Sigmoid colon (tissue), 6 donors: ENCODE measurements at regions not wholly inside any gene's neighbourhood (a gene's known extent, or its start where the extent isn't known, plus 50 kb on each side); places are given as distances from the start of the nearest gene placed in this dataset.

Experiments
- DNase-seq: peaks from one replicate; pipeline ENCODE4 v3.0.0-alpha.2; 2019
- H3K27ac ChIP-seq, 4 donors: fragments of 200-600 bp; sonication (generic); one replicate each; pipeline ENCODE4 v1.5.1; 2016 to 2019; ENCODE audit warnings: mild to moderate bottlenecking in 1 of 4
- H3K27me3 ChIP-seq, 3 donors: fragments of 200-600 bp; sonication (generic); one replicate each; pipeline ENCODE4 v1.5.1; 2019; ENCODE audit warnings: mild to moderate bottlenecking in 1 of 3
- H3K36me3 ChIP-seq, 4 donors: fragments of 200-600 bp; sonication (generic); one replicate each; pipeline ENCODE4 v1.5.1; 2016 to 2019
- H3K4me1 ChIP-seq, 4 donors: fragments of 200-600 bp; sonication (generic); one replicate each; pipeline ENCODE4 v1.5.1; 2017 to 2019
- H3K4me3 ChIP-seq, 4 donors: fragments of 200-600 bp; sonication (generic); one replicate each; pipeline ENCODE4 v1.5.1; 2017 to 2019; ENCODE audit warnings: mild to moderate bottlenecking in 2 of 4, moderate library complexity in 1 of 4
- H3K9me3 ChIP-seq, 4 donors: fragments of 200-600 bp in 3 of 4; sonication (generic) in 3 of 4; one replicate each; pipeline versions ENCODE4 v1.5.1 to v1.6.1; 2013 to 2019
- EP300 ChIP-seq, 4 donors: sonication (generic); formaldehyde crosslinking; IDR thresholded peaks; one replicate each; pipeline ENCODE4 v1.6.1; 2017; ENCODE audit warnings: antibody characterized with exemption in 4 of 4
- POLR2A ChIP-seq, 2 donors: fragments of 450-650 bp; IDR thresholded peaks; one replicate each; pipeline ENCODE4 v1.6.1; 2016; ENCODE audit warnings: antibody characterized with exemption in 2 of 2, mild to moderate bottlenecking in 2 of 2, moderate library complexity in 2 of 2
- POLR2AphosphoS5 ChIP-seq, 4 donors: sonication (generic); formaldehyde crosslinking; IDR thresholded peaks; one replicate each; pipeline ENCODE4 v1.6.1; 2017; ENCODE audit warnings: antibody characterized with exemption in 4 of 4
- WGBS, 2 donors: extraction: QIAGEN DNeasy Blood & Tissue Kit; methylation state at CpG; one replicate each; pipeline ENCODE4 v1.1.7; 2013; 5-methylcytosine and 5-hydroxymethylcytosine counted together
- intact Hi-C: fragments of 100-400 bp; cut with DNase I; formaldehyde crosslinking; loops from one replicate; pipeline ENCODE4 v1.15.1; 2023
- TF ChIP-seq, protein P1 (sequence below), 4 experiments: fragments of 450-650 bp in 3 of 4; fragments of 200-600 bp in 1 of 4; IDR thresholded peaks; one replicate each; pipeline ENCODE4 v1.5.1; 2016 to 2019; ENCODE audit warnings: antibody characterized with exemption in 4 of 4, mild to moderate bottlenecking in 3 of 4, moderate library complexity in 2 of 4
- donor health status: healthy with polysubstance abuse.
- donor health status: healthy.

DNA sequence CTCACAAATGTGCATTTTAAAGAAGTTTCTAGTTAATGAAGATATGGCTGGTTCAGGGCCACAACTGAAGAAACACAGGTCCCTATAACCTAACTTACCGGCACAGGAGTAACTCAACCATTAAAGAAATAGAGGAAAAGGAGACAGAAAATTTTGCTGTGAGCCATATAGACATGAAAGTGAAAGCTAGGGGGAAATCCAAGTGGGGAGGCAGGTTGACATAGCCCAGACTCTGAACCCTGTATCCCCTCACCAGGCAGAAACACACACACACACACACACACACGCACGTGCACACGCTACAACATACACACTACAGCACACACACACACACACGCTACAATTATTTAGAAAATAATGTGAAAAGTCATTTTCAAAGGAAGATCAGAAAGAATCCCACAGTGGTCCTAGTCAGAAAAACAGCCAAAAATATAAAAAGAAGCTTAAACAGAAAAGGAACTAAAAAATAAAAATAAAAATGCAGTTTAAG lies 856.4 kb upstream of the CDH6 start:
- intact Hi-C loops, result no loop called here
- no peak overlapping the region for H3K4me3 ChIP-seq
- no peaks in the 10 kb centered on the region for H3K27me3 ChIP-seq
- TF ChIP-seq, protein P1, sequence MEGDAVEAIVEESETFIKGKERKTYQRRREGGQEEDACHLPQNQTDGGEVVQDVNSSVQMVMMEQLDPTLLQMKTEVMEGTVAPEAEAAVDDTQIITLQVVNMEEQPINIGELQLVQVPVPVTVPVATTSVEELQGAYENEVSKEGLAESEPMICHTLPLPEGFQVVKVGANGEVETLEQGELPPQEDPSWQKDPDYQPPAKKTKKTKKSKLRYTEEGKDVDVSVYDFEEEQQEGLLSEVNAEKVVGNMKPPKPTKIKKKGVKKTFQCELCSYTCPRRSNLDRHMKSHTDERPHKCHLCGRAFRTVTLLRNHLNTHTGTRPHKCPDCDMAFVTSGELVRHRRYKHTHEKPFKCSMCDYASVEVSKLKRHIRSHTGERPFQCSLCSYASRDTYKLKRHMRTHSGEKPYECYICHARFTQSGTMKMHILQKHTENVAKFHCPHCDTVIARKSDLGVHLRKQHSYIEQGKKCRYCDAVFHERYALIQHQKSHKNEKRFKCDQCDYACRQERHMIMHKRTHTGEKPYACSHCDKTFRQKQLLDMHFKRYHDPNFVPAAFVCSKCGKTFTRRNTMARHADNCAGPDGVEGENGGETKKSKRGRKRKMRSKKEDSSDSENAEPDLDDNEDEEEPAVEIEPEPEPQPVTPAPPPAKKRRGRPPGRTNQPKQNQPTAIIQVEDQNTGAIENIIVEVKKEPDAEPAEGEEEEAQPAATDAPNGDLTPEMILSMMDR (IDR thresholded peaks at IDR 0.05), result no peak
- no peak for TF ChIP-seq POLR2AphosphoS5 (IDR thresholded peaks at IDR 0.05)
- no peak for TF ChIP-seq EP300 (IDR thresholded peaks at IDR 0.05)
- TF ChIP-seq POLR2A (IDR thresholded peaks at IDR 0.05), result no peak
- H3K36me3 ChIP-seq, result no peaks in the 10 kb centered on the region
- H3K27ac ChIP-seq, result no peak overlapping the region
- no peaks in the 10 kb centered on the region for H3K4me1 ChIP-seq
- no peak for DNase-seq
- no peaks in the 10 kb centered on the region for H3K9me3 ChIP-seq
- WGBS, 2 donors, result 84 to 89% methylated on average over 5 of the region's 5 CpGs

- TF ChIP-seq POLR2AphosphoS5 (IDR thresholded peaks at IDR 0.05) (no peak), POLR2A (IDR thresholded peaks at IDR 0.05) (no peak), EP300 (IDR thresholded peaks at IDR 0.05) (no peak)
- TF ChIP-seq, protein P1 (IDR thresholded peaks at IDR 0.05), result no peak
- DNase-seq, result no peak
- Histone ChIP-seq H3K36me3 (no peaks in the 10 kb centered on the region), H3K27ac (no peak overlapping the region), H3K4me3 (no peak overlapping the region), H3K27me3 (no peaks in the 10 kb centered on the region), H3K4me1 (no peaks in the 10 kb centered on the region), H3K9me3 (no peaks in the 10 kb centered on the region)
- intact Hi-C loops, result no loop called here
- WGBS, 2 donors, result 93 to 94% methylated on average over 2 of the region's 2 CpGs
Measured at GRCh38 chr5:30331534-30331933, 862.0 kb upstream of the CDH6 start.

- 89 to 94% methylated on average over 1 of the region's 1 CpG for WGBS, 2 donors
- no peak for DNase-seq
- H3K27me3 ChIP-seq, result no peaks in the 10 kb centered on the region
- no peaks in the 10 kb centered on the region for H3K9me3 ChIP-seq
- H3K27ac ChIP-seq, result no peak overlapping the region
- TF ChIP-seq, protein P1 (IDR thresholded peaks at IDR 0.05), result no peak
- TF ChIP-seq POLR2A (IDR thresholded peaks at IDR 0.05), result no peak
- TF ChIP-seq POLR2AphosphoS5 (IDR thresholded peaks at IDR 0.05), result no peak
- no peak for TF ChIP-seq EP300 (IDR thresholded peaks at IDR 0.05)
- H3K36me3 ChIP-seq, result no peaks in the 10 kb centered on the region
- no peak overlapping the region for H3K4me3 ChIP-seq
- intact Hi-C loops, result no loop called here
- no peaks in the 10 kb centered on the region for H3K4me1 ChIP-seq
Measured at GRCh38 chr5:30325795-30326194, 867.7 kb upstream of the CDH6 start.

DNA sequence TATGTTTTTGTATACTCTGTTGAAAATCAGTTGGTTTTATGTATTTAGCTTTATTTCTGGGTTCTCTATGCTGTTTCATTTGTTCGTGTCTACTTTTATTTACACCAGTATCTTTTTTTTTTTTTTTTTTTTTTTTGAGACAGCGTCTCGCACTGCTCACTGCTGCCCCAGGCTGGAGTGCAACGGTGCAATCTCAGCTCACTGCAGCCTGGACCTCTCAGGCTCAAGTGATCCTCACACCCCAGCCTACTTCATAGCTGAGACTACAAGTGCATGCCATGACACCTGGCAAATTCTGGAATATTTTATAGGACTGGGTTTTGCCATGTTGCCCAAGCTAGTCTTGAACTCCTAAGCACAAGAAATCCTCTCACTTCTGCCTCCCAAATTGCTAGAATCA lies 869.4 kb upstream of the CDH6 start:
- no peak overlapping the region for H3K4me3 ChIP-seq
- no peaks in the 10 kb centered on the region for H3K36me3 ChIP-seq
- DNase-seq, result no peak
- 33 to 65% methylated on average over 4 of the region's 4 CpGs for WGBS, 2 donors
- no peak overlapping the region for H3K27ac ChIP-seq
- intact Hi-C loops, result no loop called here
- TF ChIP-seq POLR2A (IDR thresholded peaks at IDR 0.05) (no peak), POLR2AphosphoS5 (IDR thresholded peaks at IDR 0.05) (no peak), EP300 (IDR thresholded peaks at IDR 0.05) (no peak)
- TF ChIP-seq, protein P1 (IDR thresholded peaks at IDR 0.05), result no peak
- H3K4me1 ChIP-seq, result no peaks in the 10 kb centered on the region
- H3K27me3 ChIP-seq, result no peaks in the 10 kb centered on the region
- H3K9me3 ChIP-seq, result no peaks in the 10 kb centered on the region

DNA sequence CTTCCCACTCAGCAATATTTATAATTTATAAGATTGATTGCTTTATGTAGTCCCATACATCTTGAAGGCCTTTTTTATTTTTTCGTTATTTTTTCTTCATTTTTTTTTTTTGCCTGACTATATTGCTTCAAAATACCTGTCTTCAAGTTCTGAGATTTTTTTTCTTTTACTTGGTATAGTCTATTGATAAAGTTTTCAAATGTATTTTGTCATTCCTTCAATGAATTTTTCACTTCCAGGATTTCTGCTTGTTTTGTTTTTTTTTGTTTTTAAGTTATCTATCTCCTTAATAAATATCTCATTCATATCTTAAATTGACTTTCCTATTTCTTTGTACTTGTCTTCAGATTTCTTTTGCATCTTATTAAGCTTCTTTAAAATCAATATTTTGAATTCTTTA lies 905.6 kb upstream of the CDH6 start:
- H3K36me3 ChIP-seq, result no peaks in the 10 kb centered on the region
- H3K27ac ChIP-seq, result no peak overlapping the region
- TF ChIP-seq EP300 (IDR thresholded peaks at IDR 0.05) (no peak), POLR2AphosphoS5 (IDR thresholded peaks at IDR 0.05) (no peak), POLR2A (IDR thresholded peaks at IDR 0.05) (no peak)
- TF ChIP-seq, protein P1 (IDR thresholded peaks at IDR 0.05), result no peak
- 76 to 77% methylated on average over 1 of the region's 1 CpG for WGBS, 2 donors
- no peaks in the 10 kb centered on the region for H3K27me3 ChIP-seq
- H3K4me3 ChIP-seq, result no peak overlapping the region
- H3K9me3 ChIP-seq, result peaks cover 0 to 5% (median 1%) of the 10 kb centered on the region in 4 donors
- intact Hi-C loops, result no loop called here
- DNase-seq, result no peak
- H3K4me1 ChIP-seq, result no peaks in the 10 kb centered on the region
